PFSK-1 (cell line): ENCODE measurements at regions not wholly inside any gene's neighbourhood (a gene's known extent, or its start where the extent isn't known, plus 50 kb on each side); places are given as distances from the start of the nearest gene placed in this dataset.

Source experiments
- FOXP2 ChIP-seq: optimal IDR thresholded peaks from 2 replicates; pipeline ENCODE3; 2011; ENCODE audit warnings: borderline replicate concordance, control low read depth, inconsistent platforms; ENCODE audit not compliant: insufficient read depth; ENCODE audit errors: extremely low read length, extremely low read depth
- POLR2AphosphoS5 ChIP-seq: IDR thresholded peaks from 2 replicates; pipeline ENCODE4 v1.6.1; 2012; ENCODE audit warnings: low read depth, mild to moderate bottlenecking, control low read depth, low read length, moderate library complexity
- REST ChIP-seq, 2 experiments: IDR thresholded peaks; 2 replicates each; pipeline versions ENCODE4 v1.6.1 to v1.8.0; 2011 to 2012; ENCODE audit warnings: low read depth in 2 of 2, low read length in 2 of 2, control low read depth in 1 of 2, inconsistent platforms in 1 of 2, mild to moderate bottlenecking in 1 of 2, moderate library complexity in 1 of 2; ENCODE audit not compliant: insufficient read depth in 1 of 2
- SIN3A ChIP-seq: IDR thresholded peaks from 2 replicates; pipeline ENCODE4 v1.6.1; 2012; ENCODE audit warnings: mild to moderate bottlenecking, low read length, moderate library complexity, borderline replicate concordance; ENCODE audit not compliant: insufficient read depth
- TAF1 ChIP-seq: IDR thresholded peaks from 2 replicates; pipeline ENCODE4 v1.6.1; 2012; ENCODE audit warnings: low read length, control low read depth, borderline replicate concordance; ENCODE audit not compliant: insufficient read depth

- TF ChIP-seq FOXP2 (no peak), POLR2AphosphoS5 (no peak), REST (IDR thresholded peaks at IDR 0.05; ENCODE audit: insufficient read depth in 1 of 2, low read depth in 2 of 2, low read length in 2 of 2) (no peak), TAF1 (no peak), SIN3A (no peak)
Observed at GRCh38 chr12:124472690-124473279, 94.6 kb downstream of the NCOR2 start.

- TF ChIP-seq TAF1 (no peak), SIN3A (no peak), POLR2AphosphoS5 (no peak), REST (IDR thresholded peaks at IDR 0.05; ENCODE audit: insufficient read depth in 1 of 2, low read depth in 2 of 2, low read length in 2 of 2) (no peak), FOXP2 (no peak)
Observed at GRCh38 chr12:124471828-124472227, 95.6 kb downstream of the NCOR2 start.

- TF ChIP-seq TAF1 (no peak), FOXP2 (no peak), REST (IDR thresholded peaks at IDR 0.05; ENCODE audit: insufficient read depth in 1 of 2, low read depth in 2 of 2, low read length in 2 of 2) (no peak), POLR2AphosphoS5 (no peak), SIN3A (no peak)
Observed at GRCh38 chr12:124470806-124471205, 96.6 kb downstream of the NCOR2 start.

- TF ChIP-seq TAF1 (no peak), FOXP2 (no peak), POLR2AphosphoS5 (no peak), SIN3A (no peak), REST (IDR thresholded peaks at IDR 0.05; ENCODE audit: insufficient read depth in 1 of 2, low read depth in 2 of 2, low read length in 2 of 2) (no peak)
Observed at GRCh38 chr12:124470139-124470538, 97.3 kb downstream of the NCOR2 start.

- TF ChIP-seq POLR2AphosphoS5 (no peak), TAF1 (no peak), REST (IDR thresholded peaks at IDR 0.05; ENCODE audit: insufficient read depth in 1 of 2, low read depth in 2 of 2, low read length in 2 of 2) (no peak)
Observed at GRCh38 chr12:124469193-124469888, 98.1 kb downstream of the NCOR2 start.
